ENCODE measurements at regions not wholly inside any gene's neighbourhood (a gene's known extent, or its start where the extent isn't known, plus 50 kb on each side); places are given as distances from the start of the nearest gene placed in this dataset.

DNA sequence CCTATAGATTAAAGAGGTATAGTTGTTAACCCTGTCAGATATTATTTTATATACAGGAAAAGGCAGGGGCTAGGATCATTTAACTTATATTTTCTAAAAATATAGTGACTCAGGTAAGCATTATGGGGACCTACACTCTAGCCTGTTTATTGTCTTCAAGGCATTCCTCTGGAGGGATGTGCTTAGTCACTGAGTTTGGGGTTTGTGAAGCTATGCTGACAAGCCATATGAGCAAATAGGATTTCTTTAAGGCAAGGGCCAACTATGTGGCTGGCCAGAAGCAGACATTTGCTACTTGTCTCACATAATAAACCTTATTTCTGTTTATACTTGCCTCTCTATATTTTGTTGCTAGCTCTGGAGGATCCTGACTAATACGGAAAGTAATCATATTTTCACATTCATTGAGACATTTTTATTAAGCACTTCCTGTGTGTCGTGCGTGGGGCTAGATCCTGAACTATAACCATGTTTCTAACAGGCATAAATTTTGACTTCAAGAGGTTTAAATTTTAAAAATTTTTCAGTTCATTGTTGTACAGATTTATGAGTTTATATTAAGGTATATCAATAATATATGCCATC is 153.4 kb downstream of the OTOL1 start:
- H3K4me2 ChIP-seq (ENCODE audit: low read length): no peak overlapping the region
- DNase-seq (ENCODE audit: low read depth) (no peak), FAIRE-seq (no peak)
- H3K36me3 ChIP-seq (ENCODE audit: insufficient read depth, low read length): no peaks in the 10 kb centered on the region
- H2AFZ ChIP-seq (ENCODE audit: low read depth, low read length): no peak overlapping the region
- no peak overlapping the region for H3K27ac ChIP-seq (ENCODE audit: low read depth, low read length)
- Mint-ChIP-seq H3K27ac (ENCODE audit: unreplicated experiment) (no peak overlapping the region), H3K4me1 (ENCODE audit: low read depth, unreplicated experiment) (no peaks in the 10 kb centered on the region), H3K36me3 (ENCODE audit: low read depth, unreplicated experiment) (no peaks in the 10 kb centered on the region), H3K4me3 (ENCODE audit: unreplicated experiment) (no peak overlapping the region), H3K9me3 (ENCODE audit: unreplicated experiment) (peaks cover 1% of the 10 kb centered on the region), H3K27me3 (ENCODE audit: low read depth, unreplicated experiment) (no peaks in the 10 kb centered on the region)
- H3K9ac ChIP-seq (ENCODE audit: low read length): no peak overlapping the region
- no peaks in the 10 kb centered on the region for H3K9me3 ChIP-seq (ENCODE audit: insufficient read depth, low read depth, low read length)
- H3K27me3 ChIP-seq (ENCODE audit: insufficient read depth, low read length): no peaks in the 10 kb centered on the region
- TF ChIP-seq EZH2 (IDR thresholded peaks at IDR 0.05; ENCODE audit: insufficient read depth, low read length): no peak
- TF ChIP-seq, protein P1, sequence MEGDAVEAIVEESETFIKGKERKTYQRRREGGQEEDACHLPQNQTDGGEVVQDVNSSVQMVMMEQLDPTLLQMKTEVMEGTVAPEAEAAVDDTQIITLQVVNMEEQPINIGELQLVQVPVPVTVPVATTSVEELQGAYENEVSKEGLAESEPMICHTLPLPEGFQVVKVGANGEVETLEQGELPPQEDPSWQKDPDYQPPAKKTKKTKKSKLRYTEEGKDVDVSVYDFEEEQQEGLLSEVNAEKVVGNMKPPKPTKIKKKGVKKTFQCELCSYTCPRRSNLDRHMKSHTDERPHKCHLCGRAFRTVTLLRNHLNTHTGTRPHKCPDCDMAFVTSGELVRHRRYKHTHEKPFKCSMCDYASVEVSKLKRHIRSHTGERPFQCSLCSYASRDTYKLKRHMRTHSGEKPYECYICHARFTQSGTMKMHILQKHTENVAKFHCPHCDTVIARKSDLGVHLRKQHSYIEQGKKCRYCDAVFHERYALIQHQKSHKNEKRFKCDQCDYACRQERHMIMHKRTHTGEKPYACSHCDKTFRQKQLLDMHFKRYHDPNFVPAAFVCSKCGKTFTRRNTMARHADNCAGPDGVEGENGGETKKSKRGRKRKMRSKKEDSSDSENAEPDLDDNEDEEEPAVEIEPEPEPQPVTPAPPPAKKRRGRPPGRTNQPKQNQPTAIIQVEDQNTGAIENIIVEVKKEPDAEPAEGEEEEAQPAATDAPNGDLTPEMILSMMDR (IDR thresholded peaks at IDR 0.05; ENCODE audit: insufficient read depth, low read depth, low read length): no peak
- H3K4me1 ChIP-seq (ENCODE audit: insufficient read depth, low read length): no peaks in the 10 kb centered on the region
- no peaks in the 10 kb centered on the region for H4K20me1 ChIP-seq (ENCODE audit: insufficient read depth, low read length)
- H3K79me2 ChIP-seq (ENCODE audit: insufficient read depth, low read length): no peaks in the 10 kb centered on the region
- H3K4me3 ChIP-seq (ENCODE audit: insufficient read depth, low read depth, low read length): no peak overlapping the region

DNA sequence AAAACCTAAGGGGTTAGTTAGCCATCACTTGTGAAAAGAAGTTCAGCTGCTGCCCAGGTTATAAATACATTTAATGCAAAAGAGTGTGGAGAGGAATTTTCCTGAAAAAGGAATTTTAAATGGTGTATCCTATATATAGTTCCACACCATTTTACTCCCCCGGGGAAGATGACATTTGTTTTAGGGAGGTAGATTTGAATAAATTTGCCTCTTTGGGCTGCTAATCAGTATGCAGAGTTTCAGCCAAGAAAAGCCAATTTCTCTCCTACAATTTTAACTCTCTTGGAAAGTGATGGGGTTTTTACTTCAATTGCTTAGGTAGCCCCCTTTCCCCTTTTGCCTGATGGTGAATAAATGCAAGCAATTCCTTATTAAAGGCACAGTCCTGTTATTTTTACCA is 161.2 kb downstream of the OTOL1 start:
- Mint-ChIP-seq H3K36me3 (ENCODE audit: low read depth, unreplicated experiment) (no peaks in the 10 kb centered on the region), H3K27me3 (ENCODE audit: low read depth, unreplicated experiment) (no peaks in the 10 kb centered on the region), H3K27ac (ENCODE audit: unreplicated experiment) (no peak overlapping the region), H3K4me3 (ENCODE audit: unreplicated experiment) (no peak overlapping the region), H3K9me3 (ENCODE audit: unreplicated experiment) (no peaks in the 10 kb centered on the region), H3K4me1 (ENCODE audit: low read depth, unreplicated experiment) (no peaks in the 10 kb centered on the region)
- H3K27me3 ChIP-seq (ENCODE audit: insufficient read depth, low read length): no peaks in the 10 kb centered on the region
- H3K4me1 ChIP-seq (ENCODE audit: insufficient read depth, low read length): no peaks in the 10 kb centered on the region
- H2AFZ ChIP-seq (ENCODE audit: low read depth, low read length): no peak overlapping the region
- H3K36me3 ChIP-seq (ENCODE audit: insufficient read depth, low read length): no peaks in the 10 kb centered on the region
- no peaks in the 10 kb centered on the region for H3K9me3 ChIP-seq (ENCODE audit: insufficient read depth, low read depth, low read length)
- H3K4me3 ChIP-seq (ENCODE audit: insufficient read depth, low read depth, low read length): no peak overlapping the region
- no peak overlapping the region for H3K27ac ChIP-seq (ENCODE audit: low read depth, low read length)
- H4K20me1 ChIP-seq (ENCODE audit: insufficient read depth, low read length): no peaks in the 10 kb centered on the region
- H3K79me2 ChIP-seq (ENCODE audit: insufficient read depth, low read length): no peaks in the 10 kb centered on the region
- no peak overlapping the region for H3K4me2 ChIP-seq (ENCODE audit: low read length)
- TF ChIP-seq, protein P1 (IDR thresholded peaks at IDR 0.05; ENCODE audit: insufficient read depth, low read depth, low read length): no peak
- TF ChIP-seq EZH2 (IDR thresholded peaks at IDR 0.05; ENCODE audit: insufficient read depth, low read length): no peak
- H3K9ac ChIP-seq (ENCODE audit: low read length): no peak overlapping the region
- DNase-seq (ENCODE audit: low read depth): no peak
- no peak for FAIRE-seq

DNA sequence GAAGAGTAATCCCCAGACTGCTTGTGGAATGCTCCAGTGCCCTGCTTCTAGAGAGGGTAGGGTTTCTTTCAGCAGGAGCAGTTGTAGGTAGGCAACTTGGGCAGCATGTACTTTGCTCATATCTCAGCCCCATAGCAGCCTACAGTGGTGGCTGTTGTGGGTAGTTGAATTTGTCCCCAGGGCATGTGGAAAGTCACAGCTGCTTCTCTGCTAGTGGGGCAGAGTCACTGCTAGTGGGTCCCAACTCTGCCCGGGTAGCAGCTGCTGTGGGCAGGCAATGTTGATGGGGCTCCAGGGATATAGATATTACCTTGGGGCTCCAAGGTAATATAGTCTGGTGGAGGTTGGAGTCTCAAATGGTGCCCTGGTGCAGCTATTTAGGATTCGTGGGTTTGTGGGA is 174.5 kb downstream of the OTOL1 start:
- no peaks in the 10 kb centered on the region for H3K36me3 Mint-ChIP-seq (ENCODE audit: low read depth, unreplicated experiment)
- H3K27ac Mint-ChIP-seq (ENCODE audit: unreplicated experiment): no peak overlapping the region
- no peaks in the 10 kb centered on the region for H3K27me3 Mint-ChIP-seq (ENCODE audit: low read depth, unreplicated experiment)
- no peaks in the 10 kb centered on the region for H3K9me3 ChIP-seq (ENCODE audit: insufficient read depth, low read depth, low read length)
- FAIRE-seq (no peak), DNase-seq (ENCODE audit: low read depth) (no peak)
- peaks cover 3% of the 10 kb centered on the region for H3K9me3 Mint-ChIP-seq (ENCODE audit: unreplicated experiment)
- no peaks in the 10 kb centered on the region for H3K4me1 Mint-ChIP-seq (ENCODE audit: low read depth, unreplicated experiment)
- no peaks in the 10 kb centered on the region for H3K4me1 ChIP-seq (ENCODE audit: insufficient read depth, low read length)
- no peaks in the 10 kb centered on the region for H4K20me1 ChIP-seq (ENCODE audit: insufficient read depth, low read length)
- TF ChIP-seq, protein P1 (IDR thresholded peaks at IDR 0.05; ENCODE audit: insufficient read depth, low read depth, low read length): no peak
- TF ChIP-seq EZH2 (IDR thresholded peaks at IDR 0.05; ENCODE audit: insufficient read depth, low read length): no peak
- no peak overlapping the region for H3K4me3 ChIP-seq (ENCODE audit: insufficient read depth, low read depth, low read length)
- no peaks in the 10 kb centered on the region for H3K79me2 ChIP-seq (ENCODE audit: insufficient read depth, low read length)
- H3K27ac ChIP-seq (ENCODE audit: low read depth, low read length): no peak overlapping the region
- H3K4me3 Mint-ChIP-seq (ENCODE audit: unreplicated experiment): no peak overlapping the region
- H3K9ac ChIP-seq (ENCODE audit: low read length): no peak overlapping the region
- H3K4me2 ChIP-seq (ENCODE audit: low read length): no peak overlapping the region
- H2AFZ ChIP-seq (ENCODE audit: low read depth, low read length): no peak overlapping the region
- no peaks in the 10 kb centered on the region for H3K36me3 ChIP-seq (ENCODE audit: insufficient read depth, low read length)
- no peaks in the 10 kb centered on the region for H3K27me3 ChIP-seq (ENCODE audit: insufficient read depth, low read length)
